Fibroblast of mammary gland (primary cell): ENCODE measurements at regions not wholly inside any gene's neighbourhood (a gene's known extent, or its start where the extent isn't known, plus 50 kb on each side); places are given as distances from the start of the nearest gene placed in this dataset.

ENCODE experiments used
- DNase-seq: peaks from one replicate; pipeline ENCODE4 v3.0.0-alpha.2; 2010; ENCODE audit warnings: low read depth
- H3K4me3 ChIP-seq: 2 replicates; pipeline ENCODE4 v1.5.1; 2011; ENCODE audit warnings: low read depth, mild to moderate bottlenecking, low read length, moderate library complexity; ENCODE audit not compliant: control insufficient read depth
- CTCF ChIP-seq: conservative IDR thresholded peaks from 2 replicates; pipeline ENCODE4 v1.5.1; 2011; ENCODE audit warnings: low read depth, low read length, inconsistent platforms; ENCODE audit not compliant: control insufficient read depth, insufficient read depth

DNA sequence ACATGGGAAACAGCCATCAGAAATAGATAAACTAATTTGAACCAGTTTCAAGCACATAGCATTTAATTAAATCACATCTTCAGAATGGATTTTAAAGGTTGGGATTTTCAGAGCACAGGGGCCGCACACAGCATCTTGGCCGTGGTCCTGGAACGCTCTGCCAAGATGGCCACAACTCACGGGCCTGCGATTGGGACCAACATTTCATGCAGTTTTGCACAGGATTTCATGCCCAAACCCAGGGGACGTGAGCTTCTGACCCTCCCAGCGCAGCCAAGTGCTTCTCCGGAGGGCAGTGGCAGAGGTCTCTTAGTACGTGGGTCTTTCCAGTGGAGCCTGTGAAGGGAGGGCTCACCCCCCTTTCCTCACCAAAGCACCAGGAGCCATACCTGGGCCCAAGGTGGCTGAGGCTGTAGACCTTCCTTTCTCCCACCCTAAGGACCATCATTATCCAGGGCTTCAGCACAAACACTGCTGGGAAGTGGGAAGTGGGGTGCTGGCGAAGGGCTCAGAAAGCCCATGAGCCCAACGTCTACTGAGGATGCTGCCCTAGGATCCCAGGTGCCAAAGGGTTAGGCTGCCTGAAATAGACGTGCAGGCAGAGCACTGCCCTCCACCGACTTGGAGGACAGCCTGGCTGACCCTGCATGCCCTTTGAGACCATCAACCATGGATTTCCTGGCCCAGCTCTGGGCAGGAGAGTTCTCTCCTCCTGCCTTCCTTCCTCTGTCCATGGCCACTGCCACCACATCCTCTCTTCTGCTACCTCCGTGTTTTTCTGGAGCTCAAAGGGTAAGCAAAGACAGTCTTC lies 611.2 kb upstream of the MGMT start:
- DNase-seq, result no peak
- no peak for TF ChIP-seq CTCF

GRCh38 chr10:128859738-128860386 lies 607.2 kb upstream of the MGMT start:
- TF ChIP-seq CTCF, result peak; percentile 55
- peak; percentile 39 for DNase-seq
- H3K4me3 ChIP-seq, result no peak overlapping the region

More for the DNA sequence above, 611.2 kb upstream of the MGMT start:
- H3K4me3 ChIP-seq, result no peak overlapping the region

DNA sequence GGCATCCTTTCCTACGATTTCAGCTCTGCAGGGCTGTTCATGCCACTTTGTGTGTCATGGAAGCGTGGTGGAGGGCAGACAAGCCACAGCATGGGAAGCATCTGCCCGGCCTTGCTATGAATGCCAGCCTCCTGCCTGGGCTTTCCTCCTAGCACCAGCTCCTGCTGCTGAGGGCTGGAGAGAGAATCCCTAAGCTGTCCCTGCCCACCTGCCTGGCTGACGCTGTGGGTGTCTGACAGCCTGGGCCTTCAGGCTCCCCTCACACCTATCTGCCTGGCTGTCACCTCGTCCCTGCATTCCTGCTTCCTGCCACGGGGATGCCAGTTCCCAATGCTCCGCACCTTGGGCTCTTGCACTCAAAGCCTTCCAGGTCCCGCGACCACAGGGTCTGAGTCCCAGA lies 606.5 kb upstream of the MGMT start:
- DNase-seq, result no peak
- no peak for TF ChIP-seq CTCF
- H3K4me3 ChIP-seq, result no peak overlapping the region

DNA sequence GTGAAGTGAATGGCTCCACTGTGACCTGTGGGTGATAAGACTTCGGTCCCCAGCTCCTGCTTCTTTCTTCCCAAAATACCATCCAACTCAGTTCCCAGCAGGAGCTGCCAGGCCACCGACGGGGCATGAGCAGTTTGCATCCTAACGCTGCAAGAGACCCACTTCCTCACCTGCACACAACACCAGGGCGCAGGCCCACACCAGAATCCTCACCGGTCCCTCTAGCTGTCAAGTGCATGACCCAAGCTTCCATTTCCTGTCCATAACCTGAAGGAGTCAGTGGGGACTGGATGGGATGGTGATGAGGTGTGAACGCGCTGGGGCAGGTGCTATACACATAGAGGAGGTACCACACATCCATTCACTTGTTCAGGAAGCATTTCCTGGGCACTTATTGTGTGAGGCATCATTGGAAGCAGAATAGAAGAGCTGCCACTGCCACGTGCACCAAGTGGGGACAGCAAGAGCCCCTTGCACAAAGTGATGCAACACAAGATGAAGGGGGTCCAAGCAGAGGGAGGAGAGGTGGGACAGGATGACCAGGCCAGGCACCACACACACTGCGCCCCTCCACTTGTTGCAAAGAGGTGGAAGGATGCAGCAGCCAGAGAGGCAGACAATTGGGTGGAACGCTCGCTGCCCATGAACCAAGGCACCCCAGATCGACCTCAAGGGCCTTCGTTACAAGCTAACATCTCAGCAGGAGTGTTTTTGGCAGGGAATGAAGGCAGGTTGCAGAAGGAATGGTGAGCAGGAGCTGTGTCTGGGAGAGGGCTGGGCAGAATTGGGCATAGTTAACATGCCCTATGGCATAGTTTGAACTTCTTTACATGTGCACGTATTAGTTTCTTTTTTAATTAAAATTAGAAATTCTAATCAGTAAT lies 605.8 kb upstream of the MGMT start:
- no peak for DNase-seq
- H3K4me3 ChIP-seq, result no peak overlapping the region
- TF ChIP-seq CTCF, result no peak

- H3K4me3 ChIP-seq, result no peak overlapping the region
- no peak for TF ChIP-seq CTCF
- DNase-seq, result no peak
These were observed 603.6 kb upstream of the MGMT start for GRCh38 chr10:128863411-128863810.

DNA sequence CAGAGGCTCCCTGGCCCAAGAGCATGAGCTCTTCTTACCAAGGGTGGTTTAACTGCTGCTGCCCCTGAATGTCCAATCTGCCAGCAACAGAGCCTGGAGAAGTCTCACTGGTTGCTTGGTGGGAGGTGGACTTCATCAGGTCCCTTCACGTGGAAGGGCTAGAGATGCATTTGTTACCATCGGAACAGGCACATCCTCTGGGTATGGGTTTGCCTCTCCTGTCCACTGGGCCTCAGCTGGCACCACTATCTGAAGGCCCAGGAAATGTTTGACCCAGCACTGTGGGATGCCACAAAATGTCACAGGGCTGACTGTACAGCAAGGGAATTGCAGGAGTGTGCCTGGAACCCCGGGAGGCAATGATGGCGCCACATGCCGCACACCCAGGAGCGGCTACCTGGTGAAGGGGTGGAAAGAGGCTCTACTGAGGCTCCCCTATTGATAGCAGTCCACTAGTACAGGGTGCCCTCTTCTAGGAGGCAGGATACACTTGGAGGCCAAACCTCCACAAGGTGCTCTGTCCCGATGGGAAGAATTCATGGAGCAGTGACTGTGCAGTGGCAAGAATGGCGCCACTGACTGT lies 603.1 kb upstream of the MGMT start:
- DNase-seq, result no peak
- TF ChIP-seq CTCF, result no peak
- H3K4me3 ChIP-seq, result no peak overlapping the region
